ENCODE measurements at regions not wholly inside any gene's neighbourhood (a gene's known extent, or its start where the extent isn't known, plus 50 kb on each side); places are given as distances from the start of the nearest gene placed in this dataset.

- no peak for TF ChIP-seq CTCF (IDR thresholded peaks at IDR 0.05)
- no peak overlapping the region for H3K4me3 ChIP-seq
- no peak for DNase-seq (ENCODE audit: low spot score)
- H3K27ac ChIP-seq, result no peak overlapping the region
These were observed 205.2 kb upstream of the CHAC2 start for GRCh38 chr2:53562407-53562806.

GRCh38 chr2:53561155-53561554 lies 206.4 kb upstream of the CHAC2 start:
- no peak overlapping the region for H3K27ac ChIP-seq
- DNase-seq (ENCODE audit: low spot score), result no peak
- H3K4me3 ChIP-seq, result no peak overlapping the region
- TF ChIP-seq CTCF (IDR thresholded peaks at IDR 0.05), result no peak

GRCh38 chr2:53559302-53559966 lies 208.2 kb upstream of the CHAC2 start:
- DNase-seq (ENCODE audit: low spot score), result no peak
- no peak for TF ChIP-seq CTCF (IDR thresholded peaks at IDR 0.05)
- no peak overlapping the region for H3K27ac ChIP-seq
- H3K4me3 ChIP-seq, result no peak overlapping the region

GRCh38 chr2:53558867-53559266 lies 208.7 kb upstream of the CHAC2 start:
- DNase-seq (ENCODE audit: low spot score), result no peak
- no peak for TF ChIP-seq CTCF (IDR thresholded peaks at IDR 0.05)
- no peak overlapping the region for H3K4me3 ChIP-seq
- no peak overlapping the region for H3K27ac ChIP-seq

- H3K27ac ChIP-seq, result no peak overlapping the region
- no peak for DNase-seq (ENCODE audit: low spot score)
- H3K4me3 ChIP-seq, result no peak overlapping the region
- no peak for TF ChIP-seq CTCF (IDR thresholded peaks at IDR 0.05)
These were observed 218.1 kb upstream of the CHAC2 start for GRCh38 chr2:53549497-53549896.

GRCh38 chr2:53545604-53546003 lies 222.0 kb upstream of the CHAC2 start:
- DNase-seq (ENCODE audit: low spot score), result no peak
- no peak for TF ChIP-seq CTCF (IDR thresholded peaks at IDR 0.05)
- H3K27ac ChIP-seq, result no peak overlapping the region

GRCh38 chr2:53544871-53545558 lies 222.6 kb upstream of the CHAC2 start:
- no peak for DNase-seq (ENCODE audit: low spot score)
- Histone ChIP-seq H3K27ac (no peak overlapping the region), H3K4me3 (no peak overlapping the region)
- TF ChIP-seq CTCF (IDR thresholded peaks at IDR 0.05), result no peak

More at GRCh38 chr2:53545604-53546003, 222.0 kb upstream of the CHAC2 start:
- no peak overlapping the region for H3K4me3 ChIP-seq
